Upper lobe of left lung (tissue), 6 donors: ENCODE measurements at regions not wholly inside any gene's neighbourhood (a gene's known extent, or its start where the extent isn't known, plus 50 kb on each side); places are given as distances from the start of the nearest gene placed in this dataset.

Source experiments
- ATAC-seq, 2 donors: fragments of 200-7000 bp; cut with Tn5 transposase; one replicate each; pipeline ENCODE4 v1.9.1; 2022; ENCODE audit warnings: mild to moderate bottlenecking in 2 of 2, moderate library complexity in 2 of 2; ENCODE audit not compliant: low FRiP score in 2 of 2
- DNase-seq, 2 donors: peaks; one replicate each; pipeline ENCODE4 v3.0.0-alpha.2; 2019 to 2020
- H3K27ac ChIP-seq, 4 donors: fragments of 200-600 bp; sonication (generic); one replicate each; pipeline ENCODE4 v1.5.1; 2016 to 2019
- H3K27me3 ChIP-seq, 4 donors: fragments of 200-600 bp; sonication (generic); one replicate each; pipeline ENCODE4 v1.5.1; 2017 to 2019
- H3K36me3 ChIP-seq, 4 donors: fragments of 200-600 bp; sonication (generic); one replicate each; pipeline ENCODE4 v1.5.1; 2016 to 2019
- H3K4me1 ChIP-seq, 4 donors: fragments of 200-600 bp; sonication (generic); one replicate each; pipeline ENCODE4 v1.5.1; 2018 to 2019
- H3K4me3 ChIP-seq, 4 donors: fragments of 200-600 bp; sonication (generic); one replicate each; pipeline ENCODE4 v1.5.1; 2017 to 2019; ENCODE audit warnings: mild to moderate bottlenecking in 2 of 4, moderate library complexity in 1 of 4
- H3K9me3 ChIP-seq, 4 donors: fragments of 200-600 bp; sonication (generic); one replicate each; pipeline ENCODE4 v1.5.1; 2018 to 2019
- CTCF ChIP-seq, 6 experiments: fragments of 450-650 bp in 4 of 6; fragments of 200-600 bp in 2 of 6; sonication (generic) in 2 of 6; IDR thresholded peaks; one replicate each; pipeline ENCODE4 v1.5.1; 2016 to 2019; ENCODE audit warnings: antibody characterized with exemption in 6 of 6
- EP300 ChIP-seq, 4 donors: sonication (generic); formaldehyde crosslinking; IDR thresholded peaks; one replicate each; pipeline ENCODE4 v1.5.1; 2017; ENCODE audit warnings: antibody characterized with exemption in 4 of 4, control low read depth in 2 of 4
- POLR2A ChIP-seq, 4 donors: fragments of 450-650 bp; IDR thresholded peaks; one replicate each; pipeline ENCODE4 v1.5.1; 2016 to 2017; ENCODE audit warnings: antibody characterized with exemption in 4 of 4, mild to moderate bottlenecking in 2 of 4
- POLR2AphosphoS5 ChIP-seq, 2 donors: sonication (generic); formaldehyde crosslinking; IDR thresholded peaks; one replicate each; pipeline ENCODE4 v1.5.1; 2017; ENCODE audit warnings: antibody characterized with exemption in 2 of 2
- WGBS, 2 donors: methylation state at CpG; one replicate each; pipeline ENCODE4 v1.1.5; 2017 to 2018; 5-methylcytosine and 5-hydroxymethylcytosine counted together
- donor health status: DM: no; HTN: no; CAD: no; lungs with moderate emphysema.
- donor health status: DM: no; HTN: yes; CAD: no; lungs with severe emphysema.

- Histone ChIP-seq H3K4me3 (no peak overlapping the region), H3K27me3 (no peaks in the 10 kb centered on the region), H3K9me3 (no peaks in the 10 kb centered on the region), H3K4me1 (no peaks in the 10 kb centered on the region), H3K27ac (no peak overlapping the region), H3K36me3 (no peaks in the 10 kb centered on the region)
- ATAC-seq (no peak), DNase-seq (no peak)
- 45 to 64% methylated on average over 7 of the region's 7 CpGs for WGBS, 2 donors
- TF ChIP-seq CTCF (IDR thresholded peaks at IDR 0.05), result no peak
- TF ChIP-seq POLR2AphosphoS5 (IDR thresholded peaks at IDR 0.05), result no peak
- TF ChIP-seq POLR2A (IDR thresholded peaks at IDR 0.05), result no peak
- TF ChIP-seq EP300 (IDR thresholded peaks at IDR 0.05), result no peak
These were observed 242.5 kb upstream of the HABP2 start for GRCh38 chr10:113310347-113310746.

GRCh38 chr10:113313048-113313602 is 239.7 kb upstream of the HABP2 start:
- ATAC-seq (peak in 1 of 2 donors; percentile 58), DNase-seq (no peak)
- Histone ChIP-seq H3K27ac (no peak overlapping the region), H3K36me3 (no peaks in the 10 kb centered on the region), H3K9me3 (no peaks in the 10 kb centered on the region), H3K4me1 (no peaks in the 10 kb centered on the region), H3K27me3 (no peaks in the 10 kb centered on the region), H3K4me3 (no peak overlapping the region)
- WGBS, 2 donors, result 84 to 95% methylated on average over 5 of the region's 5 CpGs
- TF ChIP-seq EP300 (IDR thresholded peaks at IDR 0.05) (no peak), POLR2AphosphoS5 (IDR thresholded peaks at IDR 0.05) (no peak), POLR2A (IDR thresholded peaks at IDR 0.05) (no peak), CTCF (IDR thresholded peaks at IDR 0.05) (no peak)

- Histone ChIP-seq H3K27ac (no peak overlapping the region), H3K4me3 (no peak overlapping the region), H3K27me3 (no peaks in the 10 kb centered on the region), H3K9me3 (no peaks in the 10 kb centered on the region), H3K36me3 (no peaks in the 10 kb centered on the region), H3K4me1 (no peaks in the 10 kb centered on the region)
- TF ChIP-seq EP300 (IDR thresholded peaks at IDR 0.05) (no peak), CTCF (IDR thresholded peaks at IDR 0.05) (no peak), POLR2AphosphoS5 (IDR thresholded peaks at IDR 0.05) (no peak), POLR2A (IDR thresholded peaks at IDR 0.05) (no peak)
- WGBS, 2 donors, result 74 to 77% methylated on average over 4 of the region's 4 CpGs
- ATAC-seq (peak in 1 of 2 donors; percentile 40), DNase-seq (no peak)
These were observed 239.1 kb upstream of the HABP2 start for GRCh38 chr10:113313722-113314121.

GRCh38 chr10:113316506-113316905 is 236.3 kb upstream of the HABP2 start:
- TF ChIP-seq POLR2AphosphoS5 (IDR thresholded peaks at IDR 0.05) (no peak), EP300 (IDR thresholded peaks at IDR 0.05) (no peak), POLR2A (IDR thresholded peaks at IDR 0.05) (no peak), CTCF (IDR thresholded peaks at IDR 0.05) (no peak)
- Histone ChIP-seq H3K27me3 (no peaks in the 10 kb centered on the region), H3K9me3 (no peaks in the 10 kb centered on the region), H3K4me1 (no peaks in the 10 kb centered on the region), H3K36me3 (no peaks in the 10 kb centered on the region), H3K4me3 (no peak overlapping the region), H3K27ac (no peak overlapping the region)
- ATAC-seq (no peak), DNase-seq (no peak)
- WGBS, 2 donors, result 91 to 95% methylated on average over 4 of the region's 4 CpGs

- peak in 1 of 2 donors; percentile 25 for ATAC-seq
- 60 to 65% methylated on average over 8 to 10 of the region's 10 CpGs for WGBS, 2 donors
- no peak for DNase-seq
These were observed 235.4 kb upstream of the HABP2 start for GRCh38 chr10:113317489-113317888.

More at GRCh38 chr10:113317489-113317888, 235.4 kb upstream of the HABP2 start:
- TF ChIP-seq EP300 (IDR thresholded peaks at IDR 0.05) (no peak), CTCF (IDR thresholded peaks at IDR 0.05) (no peak), POLR2AphosphoS5 (IDR thresholded peaks at IDR 0.05) (no peak), POLR2A (IDR thresholded peaks at IDR 0.05) (no peak)
- no peaks in the 10 kb centered on the region for H3K36me3 ChIP-seq
- no peak overlapping the region for H3K4me3 ChIP-seq
- H3K27ac ChIP-seq, result no peak overlapping the region
- H3K27me3 ChIP-seq, result no peaks in the 10 kb centered on the region
- no peaks in the 10 kb centered on the region for H3K4me1 ChIP-seq
- no peaks in the 10 kb centered on the region for H3K9me3 ChIP-seq
